ENCODE measurements at regions not wholly inside any gene's neighbourhood (a gene's known extent, or its start where the extent isn't known, plus 50 kb on each side); places are given as distances from the start of the nearest gene placed in this dataset.

- H3K9me3 ChIP-seq (ENCODE audit: control insufficient read depth in 5 of 5, low read length in 5 of 5) = no peaks in the 10 kb centered on the region
- H3K9ac ChIP-seq (ENCODE audit: low read length in 5 of 5) = no peak overlapping the region
- H3K27me3 ChIP-seq (ENCODE audit: control insufficient read depth in 5 of 5, insufficient read depth in 4 of 5, low read length in 5 of 5) = no peaks in the 10 kb centered on the region
- H3K36me3 ChIP-seq (ENCODE audit: control insufficient read depth in 5 of 5, insufficient read depth in 5 of 5, low read length in 5 of 5) = no peaks in the 10 kb centered on the region
- H3K4me1 ChIP-seq (ENCODE audit: control insufficient read depth in 5 of 5, insufficient read depth in 5 of 5, low read length in 5 of 5) = peaks cover 4 to 19% (median 18%) of the 10 kb centered on the region in 5 donors
- no peak overlapping the region for H3K4me3 ChIP-seq (ENCODE audit: low read depth in 1 of 5, low read length in 5 of 5)
- peak overlapping the region; percentile 3 for H3K27ac ChIP-seq (ENCODE audit: low read depth, low read length)
Measured at GRCh38 chr5:14006823-14007520, 62.5 kb upstream of the DNAH5 start.

DNA sequence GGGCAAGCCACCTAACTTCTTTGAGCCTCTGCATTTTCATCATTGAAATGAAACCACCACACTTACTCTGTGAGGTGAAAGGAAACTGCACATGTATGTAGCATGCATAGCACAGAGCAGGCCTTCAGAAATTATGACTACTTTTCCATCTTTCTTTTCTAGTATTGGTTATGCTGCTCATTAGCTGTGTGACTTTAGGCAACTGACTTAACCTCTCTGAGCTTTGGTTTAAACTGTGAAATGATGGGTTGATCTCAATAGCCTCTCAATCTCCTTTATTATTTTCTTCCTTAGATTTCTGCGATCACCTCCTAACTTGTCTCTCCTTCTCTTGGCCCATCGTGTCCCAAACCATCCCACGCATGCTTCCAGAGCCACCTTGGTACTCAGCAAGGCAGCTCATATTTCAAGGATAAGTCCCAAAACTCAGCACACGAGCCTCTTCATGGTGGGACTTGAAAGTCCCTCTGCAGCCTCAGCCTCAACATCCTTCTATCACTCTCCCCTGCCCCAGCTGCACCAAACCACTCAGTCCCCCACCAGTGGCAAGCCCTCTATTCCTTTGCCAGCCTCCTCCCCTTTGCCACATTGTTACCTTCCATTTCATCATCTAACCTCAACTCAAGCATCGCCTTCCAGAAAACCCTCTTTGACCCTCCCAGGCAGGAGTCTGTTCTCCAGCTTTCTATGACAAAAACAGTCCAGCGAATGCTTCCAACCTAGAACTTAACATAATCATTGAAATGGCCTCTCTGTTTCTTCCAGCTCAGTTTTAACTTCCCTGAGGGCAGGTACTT lies 60.3 kb upstream of the DNAH5 start:
- Histone ChIP-seq H3K4me3 (ENCODE audit: low read depth in 1 of 5, low read length in 5 of 5) (no peak overlapping the region), H3K27ac (ENCODE audit: low read depth, low read length) (no peak overlapping the region), H3K9ac (ENCODE audit: low read length in 5 of 5) (no peak overlapping the region), H3K36me3 (ENCODE audit: control insufficient read depth in 5 of 5, insufficient read depth in 5 of 5, low read length in 5 of 5) (no peaks in the 10 kb centered on the region), H3K4me1 (ENCODE audit: control insufficient read depth in 5 of 5, insufficient read depth in 5 of 5, low read length in 5 of 5) (peaks cover 0 to 12% (median 8%) of the 10 kb centered on the region in 5 donors), H3K9me3 (ENCODE audit: control insufficient read depth in 5 of 5, low read length in 5 of 5) (no peaks in the 10 kb centered on the region), H3K27me3 (ENCODE audit: control insufficient read depth in 5 of 5, insufficient read depth in 4 of 5, low read length in 5 of 5) (no peaks in the 10 kb centered on the region)

- H3K9ac ChIP-seq (ENCODE audit: low read length in 5 of 5) = no peak overlapping the region
- peaks cover 0 to 12% (median 8%) of the 10 kb centered on the region in 5 donors for H3K4me1 ChIP-seq (ENCODE audit: control insufficient read depth in 5 of 5, insufficient read depth in 5 of 5, low read length in 5 of 5)
- no peaks in the 10 kb centered on the region for H3K9me3 ChIP-seq (ENCODE audit: control insufficient read depth in 5 of 5, low read length in 5 of 5)
- H3K27me3 ChIP-seq (ENCODE audit: control insufficient read depth in 5 of 5, insufficient read depth in 4 of 5, low read length in 5 of 5) = no peaks in the 10 kb centered on the region
- no peaks in the 10 kb centered on the region for H3K36me3 ChIP-seq (ENCODE audit: control insufficient read depth in 5 of 5, insufficient read depth in 5 of 5, low read length in 5 of 5)
- no peak overlapping the region for H3K27ac ChIP-seq (ENCODE audit: low read depth, low read length)
- no peak overlapping the region for H3K4me3 ChIP-seq (ENCODE audit: low read depth in 1 of 5, low read length in 5 of 5)
Measured at GRCh38 chr5:14003936-14004335, 59.4 kb upstream of the DNAH5 start.

- Histone ChIP-seq H3K9ac (ENCODE audit: low read length in 5 of 5) (no peak overlapping the region), H3K4me1 (ENCODE audit: control insufficient read depth in 5 of 5, insufficient read depth in 5 of 5, low read length in 5 of 5) (peaks cover 0 to 12% (median 8%) of the 10 kb centered on the region in 5 donors), H3K4me3 (ENCODE audit: low read depth in 1 of 5, low read length in 5 of 5) (no peak overlapping the region), H3K36me3 (ENCODE audit: control insufficient read depth in 5 of 5, insufficient read depth in 5 of 5, low read length in 5 of 5) (no peaks in the 10 kb centered on the region), H3K9me3 (ENCODE audit: control insufficient read depth in 5 of 5, low read length in 5 of 5) (no peaks in the 10 kb centered on the region), H3K27ac (ENCODE audit: low read depth, low read length) (no peak overlapping the region), H3K27me3 (ENCODE audit: control insufficient read depth in 5 of 5, insufficient read depth in 4 of 5, low read length in 5 of 5) (no peaks in the 10 kb centered on the region)
Measured at GRCh38 chr5:14003513-14003912, 59.0 kb upstream of the DNAH5 start.

DNA sequence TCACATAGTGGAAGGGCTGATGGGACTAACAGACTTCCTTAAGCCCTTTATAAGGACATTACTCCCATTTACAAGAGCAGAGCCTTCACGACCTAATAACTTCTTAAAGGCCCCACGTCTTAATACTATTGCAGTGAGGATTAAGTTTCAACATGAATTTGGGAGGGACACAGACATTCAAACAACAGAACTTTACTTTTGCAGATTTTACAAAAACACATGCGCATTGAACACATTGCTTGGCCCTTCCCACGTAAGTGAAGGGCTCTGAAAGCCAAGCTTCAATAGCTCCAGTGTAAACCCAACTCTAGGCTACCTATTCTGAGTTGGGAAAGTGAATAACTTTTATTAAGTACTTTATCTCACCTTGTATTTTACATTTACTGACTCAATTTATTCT lies 53.8 kb upstream of the DNAH5 start:
- Histone ChIP-seq H3K4me1 (ENCODE audit: control insufficient read depth in 5 of 5, insufficient read depth in 5 of 5, low read length in 5 of 5) (no peaks in the 10 kb centered on the region), H3K27me3 (ENCODE audit: control insufficient read depth in 5 of 5, insufficient read depth in 4 of 5, low read length in 5 of 5) (peaks cover 0 to 7% (median 0%) of the 10 kb centered on the region in 5 donors), H3K9me3 (ENCODE audit: control insufficient read depth in 5 of 5, low read length in 5 of 5) (peaks cover 0 to 10% (median 0%) of the 10 kb centered on the region in 5 donors), H3K27ac (ENCODE audit: low read depth, low read length) (no peak overlapping the region), H3K36me3 (ENCODE audit: control insufficient read depth in 5 of 5, insufficient read depth in 5 of 5, low read length in 5 of 5) (no peaks in the 10 kb centered on the region), H3K9ac (ENCODE audit: low read length in 5 of 5) (no peak overlapping the region), H3K4me3 (ENCODE audit: low read depth in 1 of 5, low read length in 5 of 5) (no peak overlapping the region)

DNA sequence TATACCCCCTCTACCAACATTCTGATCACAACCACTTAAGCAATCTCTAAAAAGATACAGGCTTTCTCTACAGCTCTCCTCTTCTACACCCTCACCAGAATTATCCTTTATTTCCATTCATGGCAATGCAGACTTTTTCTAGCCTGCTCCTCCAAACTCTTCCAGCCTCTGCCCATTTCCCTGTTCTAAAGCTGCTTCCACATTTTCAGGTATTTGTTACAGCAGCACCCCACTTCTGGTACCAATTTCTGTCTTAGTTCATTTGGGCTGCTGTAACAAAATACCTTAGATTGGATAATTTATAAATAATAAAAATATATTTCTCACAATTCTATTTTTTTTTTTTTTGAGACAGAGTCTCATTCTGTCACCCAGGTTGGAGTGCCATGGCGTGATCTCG lies 53.0 kb upstream of the DNAH5 start:
- Histone ChIP-seq H3K36me3 (ENCODE audit: control insufficient read depth in 5 of 5, insufficient read depth in 5 of 5, low read length in 5 of 5) (no peaks in the 10 kb centered on the region), H3K4me3 (ENCODE audit: low read depth in 1 of 5, low read length in 5 of 5) (no peak overlapping the region), H3K27ac (ENCODE audit: low read depth, low read length) (no peak overlapping the region), H3K9me3 (ENCODE audit: control insufficient read depth in 5 of 5, low read length in 5 of 5) (peaks cover 0 to 10% (median 0%) of the 10 kb centered on the region in 5 donors), H3K27me3 (ENCODE audit: control insufficient read depth in 5 of 5, insufficient read depth in 4 of 5, low read length in 5 of 5) (peaks cover 0 to 7% (median 0%) of the 10 kb centered on the region in 5 donors), H3K4me1 (ENCODE audit: control insufficient read depth in 5 of 5, insufficient read depth in 5 of 5, low read length in 5 of 5) (no peaks in the 10 kb centered on the region), H3K9ac (ENCODE audit: low read length in 5 of 5) (no peak overlapping the region)

DNA sequence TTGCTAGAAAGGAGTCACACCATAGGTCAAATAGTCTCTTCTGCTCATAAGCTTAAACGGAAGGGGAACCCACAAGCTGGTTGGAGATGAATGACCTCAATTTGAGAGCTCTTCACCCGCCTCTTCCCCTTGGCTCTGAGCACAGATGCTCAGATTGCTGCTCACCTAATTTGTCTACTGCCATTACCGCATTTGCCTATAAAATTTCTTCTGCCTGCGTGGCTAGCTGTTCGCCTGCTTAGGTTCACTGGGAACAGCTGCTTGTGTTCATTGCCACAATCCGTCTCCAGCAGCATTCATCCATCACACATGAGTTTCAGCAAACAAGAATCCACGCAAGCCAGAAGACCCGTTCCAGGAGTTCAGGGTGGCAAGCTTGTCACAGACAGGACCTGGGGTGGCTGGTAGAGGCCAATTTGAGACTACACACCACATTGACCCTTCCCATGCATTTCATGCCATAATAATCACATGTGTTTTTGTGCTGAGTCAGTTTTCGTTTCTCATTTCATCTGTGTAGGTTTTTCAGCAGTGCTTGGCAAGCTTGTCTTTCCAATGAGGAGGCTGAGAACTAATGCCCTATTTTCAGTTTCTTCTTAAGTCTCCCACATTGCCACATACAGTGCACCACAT lies 50.2 kb upstream of the DNAH5 start:
- peaks cover 0 to 10% (median 0%) of the 10 kb centered on the region in 5 donors for H3K9me3 ChIP-seq (ENCODE audit: control insufficient read depth in 5 of 5, low read length in 5 of 5)
- peaks cover 0 to 7% (median 0%) of the 10 kb centered on the region in 5 donors for H3K27me3 ChIP-seq (ENCODE audit: control insufficient read depth in 5 of 5, insufficient read depth in 4 of 5, low read length in 5 of 5)
- no peak overlapping the region for H3K27ac ChIP-seq (ENCODE audit: low read depth, low read length)
- H3K4me3 ChIP-seq (ENCODE audit: low read depth in 1 of 5, low read length in 5 of 5) = no peak overlapping the region
- no peak overlapping the region for H3K9ac ChIP-seq (ENCODE audit: low read length in 5 of 5)
- H3K4me1 ChIP-seq (ENCODE audit: control insufficient read depth in 5 of 5, insufficient read depth in 5 of 5, low read length in 5 of 5) = no peaks in the 10 kb centered on the region
- no peaks in the 10 kb centered on the region for H3K36me3 ChIP-seq (ENCODE audit: control insufficient read depth in 5 of 5, insufficient read depth in 5 of 5, low read length in 5 of 5)

Measured in subcutaneous abdominal adipose tissue (tissue), 5 donors.